ENCODE measurements at regions not wholly inside any gene's neighbourhood (a gene's known extent, or its start where the extent isn't known, plus 50 kb on each side); places are given as distances from the start of the nearest gene placed in this dataset.

GRCh38 chr6:30813631-30814145, 69.3 kb upstream of the IER3 start (continued):
- TF ChIP-seq SKIL (IDR thresholded peaks at IDR 0.05; ENCODE audit: low read depth, poor library complexity, severe bottlenecking) (no peak), EP300 (IDR thresholded peaks at IDR 0.05; ENCODE audit: borderline replicate concordance in 1 of 2, control insufficient read depth in 1 of 2, low read depth in 2 of 2, low read length in 2 of 2) (no peak), NFYB (IDR thresholded peaks at IDR 0.05; ENCODE audit: insufficient read depth, low read depth, low read length) (no peak), TBL1XR1 (IDR thresholded peaks at IDR 0.05; ENCODE audit: low read depth, low read length) (no peak), RFX5 (IDR thresholded peaks at IDR 0.05; ENCODE audit: low read depth, low read length) (no peak), NR2C2 (IDR thresholded peaks at IDR 0.05; ENCODE audit: borderline replicate concordance, control insufficient read depth, insufficient read length, low read depth) (no peak), HDGF (IDR thresholded peaks at IDR 0.05) (no peak), NR2C1 (IDR thresholded peaks at IDR 0.05) (no peak), ZBTB40 (IDR thresholded peaks at IDR 0.05; ENCODE audit: borderline replicate concordance) (no peak)

Measured in GM12878 (cell line).